SK-N-SH treated with all-trans-retinoic acid at 6 μM for 48 hours (cell line): ENCODE measurements at regions not wholly inside any gene's neighbourhood (a gene's known extent, or its start where the extent isn't known, plus 50 kb on each side); places are given as distances from the start of the nearest gene placed in this dataset.

Source experiments
- ATAC-seq: fragments of 200-7000 bp; cut with Tn5 transposase; 3 replicates; pipeline ENCODE4 v1.9.1; 2020; ENCODE audit warnings: mild to moderate bottlenecking, moderate library complexity
- ARNTL ChIP-seq: fragments of 450-650 bp; formaldehyde crosslinking; IDR thresholded peaks from 2 replicates; pipeline ENCODE4 v1.5.0; 2020; ENCODE audit warnings: low read depth, mild to moderate bottlenecking, moderate library complexity, borderline replicate concordance
- BACH2 ChIP-seq: fragments of 250-450 bp; sonication (Bioruptor Pico); IDR thresholded peaks from 2 replicates; pipeline ENCODE4 v1.9.0; 2021; ENCODE audit warnings: mild to moderate bottlenecking, borderline replicate concordance
- CSDC2 ChIP-seq: fragments of 250-450 bp; sonication (Bioruptor Pico); IDR thresholded peaks from 2 replicates; pipeline ENCODE4 v1.5.0; 2020; ENCODE audit warnings: mild to moderate bottlenecking, moderate library complexity
- ESRRG ChIP-seq: fragments of 250-450 bp; sonication (Bioruptor Pico); IDR thresholded peaks from 2 replicates; pipeline ENCODE4 v1.6.1; 2021; ENCODE audit warnings: mild to moderate bottlenecking
- GLIS3 ChIP-seq: fragments of 250-450 bp; sonication (Bioruptor Pico); IDR thresholded peaks from 2 replicates; pipeline ENCODE4 v1.5.0; 2020; ENCODE audit warnings: mild to moderate bottlenecking, moderate library complexity
- ISL1 ChIP-seq: fragments of 250-450 bp; sonication (Bioruptor Pico); IDR thresholded peaks from 2 replicates; pipeline ENCODE4 v2.1.2; 2022; ENCODE audit warnings: mild to moderate bottlenecking, moderate library complexity
- OSR1 ChIP-seq: fragments of 250-450 bp; sonication (Bioruptor Pico); IDR thresholded peaks from 2 replicates; pipeline ENCODE4 v1.8.0; 2022; ENCODE audit warnings: moderate library complexity, mild to moderate bottlenecking, inconsistent platforms
- SNAI2 ChIP-seq: fragments of 250-450 bp; sonication (Bioruptor Pico); IDR thresholded peaks from 2 replicates; pipeline ENCODE4 v1.5.0; 2020; ENCODE audit warnings: mild to moderate bottlenecking, moderate library complexity
- TCF4 ChIP-seq: fragments of 250-450 bp; sonication (Bioruptor Pico); IDR thresholded peaks from 2 replicates; pipeline ENCODE4 v1.8.0; 2021; ENCODE audit warnings: mild to moderate bottlenecking, moderate library complexity, borderline replicate concordance
- TOX ChIP-seq: fragments of 250-450 bp; sonication (Bioruptor Pico); IDR thresholded peaks from 2 replicates; pipeline ENCODE4 v1.8.0; 2021; ENCODE audit warnings: mild to moderate bottlenecking, moderate library complexity, borderline replicate concordance
- ZC3H10 ChIP-seq: fragments of 250-450 bp; sonication (Bioruptor Pico); IDR thresholded peaks from 2 replicates; pipeline ENCODE4 v1.5.1; 2021; ENCODE audit warnings: mild to moderate bottlenecking, moderate library complexity
- ZNF565 ChIP-seq: fragments of 450-650 bp; formaldehyde crosslinking; conservative IDR thresholded peaks from 2 replicates; pipeline ENCODE4 v1.5.0; 2020; ENCODE audit warnings: low read depth, mild to moderate bottlenecking, moderate library complexity
- ZNF8 ChIP-seq: fragments of 450-650 bp; formaldehyde crosslinking; IDR thresholded peaks from 2 replicates; pipeline ENCODE4 v1.5.0; 2020; ENCODE audit warnings: mild to moderate bottlenecking, moderate library complexity
- TF ChIP-seq, protein P1 (sequence below): fragments of 250-450 bp; sonication (Bioruptor Pico); IDR thresholded peaks from 2 replicates; pipeline ENCODE4 v1.5.0; 2020; ENCODE audit warnings: mild to moderate bottlenecking, moderate library complexity
- TF ChIP-seq, protein P2 (sequence below): fragments of 250-450 bp; sonication (Bioruptor Pico); IDR thresholded peaks from 2 replicates; pipeline ENCODE4 v1.8.0; 2020; ENCODE audit warnings: mild to moderate bottlenecking, moderate library complexity, borderline replicate concordance
- TF ChIP-seq, protein P3 (sequence below): fragments of 250-450 bp; sonication (Bioruptor Pico); IDR thresholded peaks from 2 replicates; pipeline ENCODE4 v1.5.1; 2021; ENCODE audit warnings: mild to moderate bottlenecking, moderate library complexity
- TF ChIP-seq, protein P4 (sequence below): fragments of 250-450 bp; sonication (Bioruptor Pico); IDR thresholded peaks from 2 replicates; pipeline ENCODE4 v1.8.0; 2021; ENCODE audit warnings: low read depth, mild to moderate bottlenecking, moderate library complexity, borderline replicate concordance
- TF ChIP-seq, protein P5 (sequence below): fragments of 250-450 bp; sonication (Bioruptor Pico); IDR thresholded peaks from 2 replicates; pipeline ENCODE4 v1.5.1; 2020; ENCODE audit warnings: low read depth, mild to moderate bottlenecking, moderate library complexity

DNA sequence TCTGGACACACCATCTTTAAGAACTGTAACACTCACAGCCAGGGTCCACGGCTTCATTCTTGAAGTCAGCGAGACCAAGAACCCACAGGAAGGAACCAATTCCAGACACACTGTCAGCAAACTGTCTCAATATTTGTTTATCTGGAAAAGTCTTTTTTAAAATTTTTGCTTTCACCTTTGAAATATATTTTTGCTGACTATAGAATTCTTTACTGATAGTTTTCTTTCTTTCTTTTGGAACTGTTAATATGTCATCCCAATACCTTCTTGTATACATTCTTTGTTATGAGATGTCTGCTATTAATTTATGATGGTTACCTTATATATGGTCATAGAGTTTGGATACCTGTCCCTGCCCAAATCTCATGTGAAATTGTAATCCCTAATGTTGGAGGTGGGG lies 145.1 kb upstream of the IRX4 start (continued):
- TF ChIP-seq, protein P1, sequence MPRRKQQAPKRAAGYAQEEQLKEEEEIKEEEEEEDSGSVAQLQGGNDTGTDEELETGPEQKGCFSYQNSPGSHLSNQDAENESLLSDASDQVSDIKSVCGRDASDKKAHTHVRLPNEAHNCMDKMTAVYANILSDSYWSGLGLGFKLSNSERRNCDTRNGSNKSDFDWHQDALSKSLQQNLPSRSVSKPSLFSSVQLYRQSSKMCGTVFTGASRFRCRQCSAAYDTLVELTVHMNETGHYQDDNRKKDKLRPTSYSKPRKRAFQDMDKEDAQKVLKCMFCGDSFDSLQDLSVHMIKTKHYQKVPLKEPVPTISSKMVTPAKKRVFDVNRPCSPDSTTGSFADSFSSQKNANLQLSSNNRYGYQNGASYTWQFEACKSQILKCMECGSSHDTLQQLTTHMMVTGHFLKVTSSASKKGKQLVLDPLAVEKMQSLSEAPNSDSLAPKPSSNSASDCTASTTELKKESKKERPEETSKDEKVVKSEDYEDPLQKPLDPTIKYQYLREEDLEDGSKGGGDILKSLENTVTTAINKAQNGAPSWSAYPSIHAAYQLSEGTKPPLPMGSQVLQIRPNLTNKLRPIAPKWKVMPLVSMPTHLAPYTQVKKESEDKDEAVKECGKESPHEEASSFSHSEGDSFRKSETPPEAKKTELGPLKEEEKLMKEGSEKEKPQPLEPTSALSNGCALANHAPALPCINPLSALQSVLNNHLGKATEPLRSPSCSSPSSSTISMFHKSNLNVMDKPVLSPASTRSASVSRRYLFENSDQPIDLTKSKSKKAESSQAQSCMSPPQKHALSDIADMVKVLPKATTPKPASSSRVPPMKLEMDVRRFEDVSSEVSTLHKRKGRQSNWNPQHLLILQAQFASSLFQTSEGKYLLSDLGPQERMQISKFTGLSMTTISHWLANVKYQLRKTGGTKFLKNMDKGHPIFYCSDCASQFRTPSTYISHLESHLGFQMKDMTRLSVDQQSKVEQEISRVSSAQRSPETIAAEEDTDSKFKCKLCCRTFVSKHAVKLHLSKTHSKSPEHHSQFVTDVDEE (CRISPR knock-in tag) = no peak
- no peak for TF ChIP-seq CSDC2 (CRISPR knock-in tag)
- no peak for TF ChIP-seq ZNF565 (CRISPR knock-in tag)
- TF ChIP-seq, protein P2, sequence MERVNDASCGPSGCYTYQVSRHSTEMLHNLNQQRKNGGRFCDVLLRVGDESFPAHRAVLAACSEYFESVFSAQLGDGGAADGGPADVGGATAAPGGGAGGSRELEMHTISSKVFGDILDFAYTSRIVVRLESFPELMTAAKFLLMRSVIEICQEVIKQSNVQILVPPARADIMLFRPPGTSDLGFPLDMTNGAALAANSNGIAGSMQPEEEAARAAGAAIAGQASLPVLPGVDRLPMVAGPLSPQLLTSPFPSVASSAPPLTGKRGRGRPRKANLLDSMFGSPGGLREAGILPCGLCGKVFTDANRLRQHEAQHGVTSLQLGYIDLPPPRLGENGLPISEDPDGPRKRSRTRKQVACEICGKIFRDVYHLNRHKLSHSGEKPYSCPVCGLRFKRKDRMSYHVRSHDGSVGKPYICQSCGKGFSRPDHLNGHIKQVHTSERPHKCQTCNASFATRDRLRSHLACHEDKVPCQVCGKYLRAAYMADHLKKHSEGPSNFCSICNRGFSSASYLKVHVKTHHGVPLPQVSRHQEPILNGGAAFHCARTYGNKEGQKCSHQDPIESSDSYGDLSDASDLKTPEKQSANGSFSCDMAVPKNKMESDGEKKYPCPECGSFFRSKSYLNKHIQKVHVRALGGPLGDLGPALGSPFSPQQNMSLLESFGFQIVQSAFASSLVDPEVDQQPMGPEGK = no peak
- no peak for TF ChIP-seq ZNF8 (CRISPR knock-in tag)
- no peak for TF ChIP-seq TCF4 (CRISPR knock-in tag)
- TF ChIP-seq TOX = no peak
- TF ChIP-seq ZC3H10 (CRISPR knock-in tag) = no peak

DNA sequence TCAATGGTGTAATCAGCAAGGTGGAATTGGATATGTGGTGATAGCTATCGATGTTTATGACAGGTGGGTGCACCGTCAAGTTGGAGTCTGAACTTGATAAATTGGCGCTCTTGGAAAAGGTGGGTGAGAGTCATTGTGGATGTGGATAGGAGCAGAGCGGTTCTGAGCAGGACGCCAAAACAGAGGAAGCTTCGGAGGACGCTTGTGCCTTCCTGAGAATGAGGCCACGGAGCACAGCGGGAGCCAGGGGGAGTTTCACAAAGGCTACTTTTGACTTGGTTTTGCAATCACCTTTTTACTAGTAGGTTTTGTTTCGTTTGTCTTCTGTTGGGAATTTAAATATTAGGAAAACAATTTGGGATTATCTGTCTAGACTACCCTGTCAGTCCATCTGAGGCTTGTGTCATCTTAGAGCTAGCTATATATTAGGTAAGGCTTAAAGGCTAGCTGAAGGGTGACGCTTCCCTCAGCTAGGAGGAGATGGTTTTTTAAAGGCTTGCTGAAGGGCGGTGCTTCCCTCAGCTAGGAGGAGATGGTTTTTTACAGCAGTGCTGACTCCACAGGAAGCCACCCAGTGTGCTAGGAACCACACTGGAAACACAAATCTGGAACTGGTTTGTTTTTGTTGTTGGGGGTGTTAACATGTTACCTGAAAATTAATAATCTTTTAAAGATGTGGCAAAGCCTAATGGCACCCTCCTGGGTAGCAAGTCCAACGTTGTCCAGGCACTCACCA lies 142.4 kb upstream of the IRX4 start:
- no peak for ATAC-seq
- TF ChIP-seq ZNF565 (CRISPR knock-in tag) = no peak
- TF ChIP-seq, protein P2 = no peak
- no peak for TF ChIP-seq TCF4 (CRISPR knock-in tag)
- no peak for TF ChIP-seq ZNF8 (CRISPR knock-in tag)
- TF ChIP-seq GLIS3 = no peak
- TF ChIP-seq, protein P3, sequence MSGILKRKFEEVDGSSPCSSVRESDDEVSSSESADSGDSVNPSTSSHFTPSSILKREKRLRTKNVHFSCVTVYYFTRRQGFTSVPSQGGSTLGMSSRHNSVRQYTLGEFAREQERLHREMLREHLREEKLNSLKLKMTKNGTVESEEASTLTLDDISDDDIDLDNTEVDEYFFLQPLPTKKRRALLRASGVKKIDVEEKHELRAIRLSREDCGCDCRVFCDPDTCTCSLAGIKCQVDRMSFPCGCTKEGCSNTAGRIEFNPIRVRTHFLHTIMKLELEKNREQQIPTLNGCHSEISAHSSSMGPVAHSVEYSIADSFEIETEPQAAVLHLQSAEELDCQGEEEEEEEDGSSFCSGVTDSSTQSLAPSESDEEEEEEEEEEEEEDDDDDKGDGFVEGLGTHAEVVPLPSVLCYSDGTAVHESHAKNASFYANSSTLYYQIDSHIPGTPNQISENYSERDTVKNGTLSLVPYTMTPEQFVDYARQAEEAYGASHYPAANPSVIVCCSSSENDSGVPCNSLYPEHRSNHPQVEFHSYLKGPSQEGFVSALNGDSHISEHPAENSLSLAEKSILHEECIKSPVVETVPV (CRISPR knock-in tag) = no peak
- TF ChIP-seq ISL1 = no peak
- TF ChIP-seq, protein P4, sequence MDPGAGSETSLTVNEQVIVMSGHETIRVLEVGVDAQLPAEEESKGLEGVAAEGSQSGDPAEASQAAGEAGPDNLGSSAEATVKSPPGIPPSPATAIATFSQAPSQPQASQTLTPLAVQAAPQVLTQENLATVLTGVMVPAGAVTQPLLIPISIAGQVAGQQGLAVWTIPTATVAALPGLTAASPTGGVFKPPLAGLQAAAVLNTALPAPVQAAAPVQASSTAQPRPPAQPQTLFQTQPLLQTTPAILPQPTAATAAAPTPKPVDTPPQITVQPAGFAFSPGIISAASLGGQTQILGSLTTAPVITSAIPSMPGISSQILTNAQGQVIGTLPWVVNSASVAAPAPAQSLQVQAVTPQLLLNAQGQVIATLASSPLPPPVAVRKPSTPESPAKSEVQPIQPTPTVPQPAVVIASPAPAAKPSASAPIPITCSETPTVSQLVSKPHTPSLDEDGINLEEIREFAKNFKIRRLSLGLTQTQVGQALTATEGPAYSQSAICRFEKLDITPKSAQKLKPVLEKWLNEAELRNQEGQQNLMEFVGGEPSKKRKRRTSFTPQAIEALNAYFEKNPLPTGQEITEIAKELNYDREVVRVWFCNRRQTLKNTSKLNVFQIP (CRISPR knock-in tag) = no peak
- no peak for TF ChIP-seq ESRRG (CRISPR knock-in tag)
- TF ChIP-seq ZC3H10 (CRISPR knock-in tag) = no peak
- TF ChIP-seq ARNTL (CRISPR knock-in tag) = no peak
- TF ChIP-seq, protein P5, sequence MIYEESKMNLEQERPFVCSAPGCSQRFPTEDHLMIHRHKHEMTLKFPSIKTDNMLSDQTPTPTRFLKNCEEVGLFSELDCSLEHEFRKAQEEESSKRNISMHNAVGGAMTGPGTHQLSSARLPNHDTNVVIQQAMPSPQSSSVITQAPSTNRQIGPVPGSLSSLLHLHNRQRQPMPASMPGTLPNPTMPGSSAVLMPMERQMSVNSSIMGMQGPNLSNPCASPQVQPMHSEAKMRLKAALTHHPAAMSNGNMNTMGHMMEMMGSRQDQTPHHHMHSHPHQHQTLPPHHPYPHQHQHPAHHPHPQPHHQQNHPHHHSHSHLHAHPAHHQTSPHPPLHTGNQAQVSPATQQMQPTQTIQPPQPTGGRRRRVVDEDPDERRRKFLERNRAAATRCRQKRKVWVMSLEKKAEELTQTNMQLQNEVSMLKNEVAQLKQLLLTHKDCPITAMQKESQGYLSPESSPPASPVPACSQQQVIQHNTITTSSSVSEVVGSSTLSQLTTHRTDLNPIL = no peak
- TF ChIP-seq, protein P1 (CRISPR knock-in tag) = no peak
- no peak for TF ChIP-seq BACH2 (CRISPR knock-in tag)
- TF ChIP-seq OSR1 (CRISPR knock-in tag) = no peak
- no peak for TF ChIP-seq SNAI2 (CRISPR knock-in tag)
- TF ChIP-seq, all 23 proteins: peak for 0
